ENCODE measurements at regions not wholly inside any gene's neighbourhood (a gene's known extent, or its start where the extent isn't known, plus 50 kb on each side); places are given as distances from the start of the nearest gene placed in this dataset.
"Not testable (repeated sequence)": the region's sequence is repeated elsewhere in the genome, so short reads cannot be mapped to it uniquely, and the experiment has no call there.

DNA sequence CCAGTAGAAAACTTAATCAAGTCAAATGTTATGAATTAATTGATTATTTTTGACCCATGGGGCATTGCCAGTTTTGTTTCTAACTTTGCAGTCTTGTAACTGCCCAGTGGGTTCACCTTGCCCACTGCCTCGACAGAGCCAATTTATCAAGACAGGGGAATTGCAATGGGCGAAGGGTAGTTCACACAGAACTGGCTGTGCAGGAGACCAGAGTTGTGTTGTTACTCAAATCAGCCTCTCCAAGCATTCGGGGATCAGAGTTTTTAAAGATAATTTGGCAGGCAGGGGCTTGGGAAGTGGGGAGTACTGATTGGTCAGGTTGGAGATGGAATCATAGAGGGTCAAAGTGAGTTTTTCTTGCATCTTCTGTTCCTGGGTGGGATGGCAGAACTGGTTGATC is 168.5 kb upstream of the COPS8 start:
- no peak for DNase-seq (ENCODE audit: low read depth in 1 of 2, low spot score in 1 of 2)

DNA sequence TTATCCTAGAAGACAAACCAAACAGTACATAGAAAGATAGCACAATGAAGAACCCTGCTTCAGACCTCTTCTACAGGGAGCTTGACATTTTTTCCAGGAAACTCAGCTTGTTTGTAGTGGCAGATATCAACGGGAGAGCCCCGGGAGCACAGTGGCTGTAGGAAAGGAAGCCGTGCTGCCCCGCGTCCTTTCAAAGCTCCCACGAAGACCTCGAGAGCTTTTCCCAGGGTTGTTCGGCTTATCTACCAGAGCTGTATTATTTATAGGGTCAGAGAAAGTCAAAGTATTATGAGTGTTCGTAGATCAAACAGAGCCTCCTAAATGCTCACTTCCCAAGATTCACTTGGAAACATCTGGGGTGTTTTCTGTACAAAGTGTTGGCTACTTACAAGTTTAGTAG is 167.1 kb upstream of the COPS8 start:
- DNase-seq (ENCODE audit: low read depth in 1 of 2, low spot score in 1 of 2), result no peak

DNA sequence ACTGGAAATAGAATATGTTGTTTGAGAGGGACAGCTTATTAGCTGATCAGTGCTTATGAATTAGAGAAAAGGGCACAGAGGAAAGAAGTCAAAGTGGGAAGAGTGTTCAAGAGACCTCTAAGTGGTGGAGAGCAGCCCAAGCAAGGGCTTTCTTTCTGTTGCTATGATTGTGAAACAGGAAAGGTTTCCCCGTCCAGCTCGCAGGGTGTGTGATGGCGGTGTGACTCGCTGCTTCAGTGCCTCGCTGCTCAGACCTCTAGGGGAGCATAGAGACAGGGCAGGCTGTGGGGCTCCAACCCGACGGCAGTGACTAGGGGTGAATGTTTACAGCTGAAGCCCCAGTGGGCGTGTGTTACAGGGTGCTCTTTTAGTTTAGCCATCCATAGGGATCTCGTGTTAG is 166.5 kb upstream of the COPS8 start:
- no peak for DNase-seq (ENCODE audit: low read depth in 1 of 2, low spot score in 1 of 2)

DNA sequence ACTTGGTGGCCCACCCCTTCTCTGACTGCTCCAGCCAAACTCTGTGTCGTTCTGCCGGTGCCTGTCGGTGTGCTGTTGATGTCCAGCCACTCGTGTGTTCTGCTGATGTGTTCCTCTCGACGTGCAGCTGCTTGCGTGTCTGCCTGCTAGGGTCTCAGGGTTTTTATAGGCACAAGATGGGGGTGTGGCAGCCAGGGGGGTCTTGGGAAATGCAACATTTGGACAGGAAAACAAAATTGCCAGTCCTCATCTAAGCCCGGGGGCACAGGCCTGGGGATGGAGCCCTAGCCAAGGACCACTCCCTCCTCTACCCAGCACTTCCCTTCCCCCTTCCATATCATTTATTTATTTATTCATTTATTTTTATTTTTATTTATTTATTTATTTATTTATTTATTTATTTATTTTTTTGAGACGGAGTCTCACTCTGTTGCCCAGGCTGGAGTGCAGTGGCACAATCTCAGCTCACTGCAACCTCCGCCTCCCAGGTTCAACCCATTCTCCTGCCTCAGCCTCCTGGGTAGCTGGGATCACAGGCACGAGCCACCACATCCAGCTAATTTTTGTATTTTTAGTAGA is 165.8 kb upstream of the COPS8 start:
- not testable (repeated sequence) for DNase-seq (ENCODE audit: low read depth in 1 of 2, low spot score in 1 of 2)

DNA sequence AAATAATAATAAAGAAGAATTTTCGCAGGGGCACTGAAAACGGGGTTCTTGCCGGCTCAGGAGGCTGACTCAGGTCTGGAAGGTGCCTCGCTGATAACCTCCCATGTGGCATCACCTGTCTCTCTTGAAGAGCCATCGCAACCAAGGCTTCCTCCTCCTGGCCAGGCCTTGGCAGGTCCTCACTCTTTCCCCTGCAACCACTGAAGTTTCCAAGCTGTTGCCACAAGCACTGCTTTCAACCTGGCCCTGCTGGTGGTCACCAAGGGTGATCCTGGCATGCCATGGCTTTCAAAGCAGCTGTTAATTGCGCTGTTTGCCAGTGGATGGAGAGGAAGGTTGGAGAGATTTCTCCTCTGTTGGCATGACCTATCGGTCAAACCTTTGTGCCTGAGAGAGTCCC is 163.6 kb upstream of the COPS8 start:
- no peak for DNase-seq (ENCODE audit: low read depth in 1 of 2, low spot score in 1 of 2)

DNA sequence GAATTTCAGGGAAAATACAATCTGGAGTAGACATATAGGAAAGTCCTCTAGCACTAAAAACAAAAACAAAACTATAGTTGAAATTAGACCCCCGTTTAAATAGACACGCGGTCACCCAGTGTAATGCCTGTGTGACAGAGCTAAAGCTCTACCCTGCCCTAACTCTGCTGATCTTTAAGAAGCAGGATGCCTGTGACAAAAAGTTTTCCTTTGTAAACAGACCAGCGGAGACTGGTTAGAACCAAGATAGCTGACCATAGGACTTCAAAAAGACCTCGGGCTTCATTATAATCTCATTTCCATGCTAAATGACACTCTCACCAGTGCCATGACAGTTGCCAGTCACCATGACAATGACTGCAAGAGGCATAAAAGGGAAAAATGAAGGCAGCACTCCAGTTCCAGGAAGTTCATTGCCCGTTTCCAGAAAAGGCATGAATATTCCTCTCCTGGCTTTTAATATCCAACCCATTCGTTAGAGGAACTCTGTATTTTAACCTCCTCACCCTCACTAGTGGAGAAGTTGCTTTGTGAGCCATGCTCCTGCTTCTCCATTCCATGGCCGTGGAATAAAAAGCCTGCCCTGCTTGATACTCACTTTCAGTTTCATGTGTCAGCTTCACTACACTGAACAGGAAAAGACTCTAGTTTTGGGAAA is 157.2 kb upstream of the COPS8 start:
- no peak for DNase-seq (ENCODE audit: low read depth in 1 of 2, low spot score in 1 of 2)

DNA sequence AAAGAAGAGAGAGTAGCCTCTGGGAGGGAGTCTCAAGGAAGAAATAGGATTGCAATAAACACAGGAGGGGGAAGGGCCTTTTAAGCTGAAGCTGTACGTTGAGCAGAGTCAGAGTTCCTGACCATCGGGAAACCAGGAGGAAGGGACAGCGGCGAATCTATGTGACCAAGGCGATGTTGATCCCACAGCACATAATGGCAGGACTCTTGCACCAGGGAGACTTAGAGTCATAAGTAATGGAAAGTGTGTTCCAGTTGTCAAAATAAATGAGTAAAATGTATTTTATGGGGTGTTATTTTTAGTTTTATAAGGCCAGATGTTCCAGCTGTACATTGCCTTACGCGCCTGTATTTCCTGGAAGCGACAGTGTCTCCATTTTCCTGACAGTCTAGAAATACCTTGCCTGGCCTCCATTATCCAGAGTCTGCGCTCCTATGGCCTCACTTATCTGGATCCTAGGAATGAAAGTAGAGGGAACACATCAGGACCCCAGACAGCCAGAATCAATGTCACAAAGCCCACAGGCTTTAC is 152.8 kb upstream of the COPS8 start:
- DNase-seq (ENCODE audit: low read depth in 1 of 2, low spot score in 1 of 2), result no peak

DNA sequence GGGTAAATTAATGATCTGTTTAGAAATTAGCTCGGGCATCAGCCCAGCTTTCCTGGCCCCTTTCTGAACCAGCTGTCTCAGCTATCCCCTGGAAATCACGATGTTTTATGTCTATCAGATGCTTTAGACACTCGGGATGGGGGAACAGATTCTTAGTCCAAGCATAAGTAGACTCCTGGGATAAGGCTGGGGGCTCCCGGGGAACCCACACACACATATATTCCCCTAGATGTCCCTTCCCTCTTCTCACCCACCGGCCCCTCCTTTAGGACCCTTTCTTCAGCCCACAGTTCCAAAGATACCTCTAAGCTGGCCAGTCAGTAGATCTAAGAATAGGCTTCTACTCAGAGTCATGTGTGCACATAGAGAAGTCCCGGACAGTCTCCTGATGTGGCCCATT is 151.5 kb upstream of the COPS8 start:
- no peak for DNase-seq (ENCODE audit: low read depth in 1 of 2, low spot score in 1 of 2)

DNA sequence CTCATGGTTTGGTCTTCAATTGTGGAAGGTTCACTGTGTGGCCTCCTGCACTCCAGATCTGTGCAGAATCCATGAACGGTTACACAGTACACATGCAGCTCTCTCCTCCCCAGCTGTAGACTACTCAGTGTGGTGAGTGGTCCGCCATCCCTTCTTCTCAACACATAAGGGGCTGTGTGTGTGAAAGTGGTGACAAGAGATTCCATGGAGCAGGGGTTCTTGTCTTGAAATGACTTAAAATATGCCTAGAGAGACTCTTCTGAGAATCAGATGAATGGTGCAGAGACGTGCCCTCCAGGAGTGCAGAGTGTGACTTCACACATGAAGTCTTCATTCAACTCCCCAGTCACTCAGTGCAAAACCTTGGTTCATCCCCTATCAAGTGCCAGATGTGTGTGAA is 151.0 kb upstream of the COPS8 start:
- no peak for DNase-seq (ENCODE audit: low read depth in 1 of 2, low spot score in 1 of 2)

DNA sequence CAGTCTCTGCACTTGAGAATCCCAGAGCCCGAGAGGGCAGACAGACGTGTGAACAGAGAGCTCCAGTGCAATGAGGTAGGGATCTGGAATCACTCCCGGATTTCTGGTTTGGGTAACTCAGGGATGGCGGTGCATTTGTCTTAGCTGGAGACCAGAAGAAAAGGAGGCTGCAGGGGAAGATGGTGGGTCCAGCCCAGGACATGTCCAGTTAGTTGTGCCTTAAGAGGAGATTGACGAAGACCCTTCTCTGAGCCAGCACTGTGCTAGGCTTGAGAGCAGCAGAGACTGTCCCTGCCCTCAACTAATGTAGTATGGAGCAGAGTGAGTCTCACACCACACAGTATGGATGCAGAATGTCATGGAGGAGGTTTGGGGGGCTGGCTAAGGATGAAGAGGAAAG is 150.6 kb upstream of the COPS8 start:
- no peak for DNase-seq (ENCODE audit: low read depth in 1 of 2, low spot score in 1 of 2)

DNA sequence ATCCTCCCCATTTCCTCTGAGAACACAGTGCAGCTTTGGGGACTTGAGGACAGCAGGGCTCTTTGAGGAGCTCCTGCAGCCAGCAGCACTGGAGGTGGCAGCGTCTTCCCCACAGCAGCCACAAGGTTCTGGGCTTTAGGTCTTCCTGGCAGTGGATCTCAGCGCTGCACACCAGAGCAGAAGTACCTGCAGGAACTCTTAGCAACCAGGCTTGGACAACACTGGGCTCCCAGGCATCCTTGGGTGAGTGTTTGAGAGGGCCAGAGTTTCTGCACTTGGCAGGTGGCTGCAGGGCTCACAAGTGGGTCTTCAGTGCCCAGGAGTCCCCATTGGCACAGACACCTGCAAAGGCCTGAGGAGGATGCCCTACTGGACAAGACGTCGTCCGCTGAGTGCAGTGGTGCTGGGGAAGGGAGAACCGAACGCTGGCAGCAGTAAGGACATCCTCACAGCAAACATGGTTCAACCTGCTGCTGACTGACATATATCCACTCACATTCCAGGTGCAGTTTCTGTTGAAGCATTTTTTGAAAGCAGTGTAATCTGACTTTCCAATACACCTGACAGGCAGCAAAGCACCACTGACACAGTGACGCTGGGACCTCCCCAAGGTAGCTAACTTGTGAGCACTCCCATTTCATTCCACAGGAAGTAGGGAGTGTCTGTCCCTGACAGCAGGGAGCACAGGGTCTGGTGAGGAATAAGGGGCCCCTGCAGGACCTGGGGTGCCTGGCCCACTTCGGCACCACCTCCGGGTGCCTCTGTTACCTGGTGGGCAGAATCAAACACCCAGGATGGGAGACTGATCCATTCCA is 149.9 kb upstream of the COPS8 start:
- DNase-seq (ENCODE audit: low read depth in 1 of 2, low spot score in 1 of 2), result no peak

DNA sequence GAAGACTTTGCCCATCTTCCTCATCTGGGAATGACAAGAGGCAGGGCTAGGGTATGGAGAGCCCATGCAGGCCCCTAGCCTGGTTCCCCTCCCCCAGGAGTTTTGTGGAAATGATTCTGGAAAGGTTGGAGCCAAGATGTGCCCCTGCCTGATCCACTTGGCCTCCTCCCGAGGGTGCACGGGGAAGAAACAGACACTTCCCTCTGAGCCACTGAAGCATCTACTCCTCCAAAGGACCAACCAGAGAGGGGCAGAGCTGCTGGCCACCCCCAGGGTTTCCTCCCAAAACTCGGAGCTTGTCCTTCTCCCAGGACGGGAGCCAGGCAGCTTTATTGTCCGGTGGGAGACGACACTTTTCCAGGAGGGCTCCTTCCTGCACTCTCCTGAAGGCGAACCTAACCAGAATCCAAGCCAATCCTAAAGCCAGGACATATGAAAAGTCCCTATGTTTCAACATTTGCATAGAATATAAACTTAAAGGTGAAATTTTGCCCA is 149.2 kb upstream of the COPS8 start:
- DNase-seq (ENCODE audit: low read depth in 1 of 2, low spot score in 1 of 2), result no peak

DNA sequence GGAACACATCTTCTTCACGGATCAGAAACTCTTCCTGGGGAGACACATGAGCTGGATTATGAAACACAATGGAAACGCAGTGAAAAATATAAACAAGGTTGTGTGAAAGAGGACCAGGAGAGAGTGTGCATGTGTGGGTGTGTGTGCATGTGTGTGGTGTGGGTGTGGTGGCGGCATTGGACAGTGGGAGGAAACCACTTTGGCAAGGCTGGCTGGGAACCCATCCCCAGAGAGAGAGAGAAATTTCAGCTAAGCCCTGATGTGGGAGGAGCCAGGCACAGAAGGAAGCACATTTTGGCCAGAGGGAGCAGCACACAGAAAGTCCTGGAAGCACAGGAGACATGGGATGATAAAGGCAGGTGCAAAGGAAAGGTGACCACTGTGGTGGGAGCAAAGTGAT is 147.6 kb upstream of the COPS8 start:
- DNase-seq (ENCODE audit: low read depth in 1 of 2, low spot score in 1 of 2), result no peak

DNA sequence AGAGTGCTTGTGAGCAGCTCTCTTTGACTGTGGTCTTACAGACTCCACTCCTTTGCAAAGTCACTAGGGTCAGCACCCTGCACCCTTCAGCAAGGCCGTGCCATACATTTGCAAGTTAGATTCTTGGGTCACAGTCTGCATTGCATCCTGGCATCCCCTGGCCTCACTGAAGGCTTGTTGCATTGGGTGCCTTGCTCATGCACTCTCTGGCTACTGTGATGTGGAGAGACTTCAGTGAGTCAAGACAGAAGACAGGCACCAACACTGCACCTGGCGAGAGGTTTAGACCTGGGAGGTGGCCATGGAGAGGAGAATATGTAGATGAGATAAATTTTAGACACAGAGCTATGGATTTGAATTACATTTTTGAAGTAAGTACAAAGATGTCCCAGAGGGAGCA is 146.4 kb upstream of the COPS8 start:
- DNase-seq (ENCODE audit: low read depth in 1 of 2, low spot score in 1 of 2), result no peak

DNA sequence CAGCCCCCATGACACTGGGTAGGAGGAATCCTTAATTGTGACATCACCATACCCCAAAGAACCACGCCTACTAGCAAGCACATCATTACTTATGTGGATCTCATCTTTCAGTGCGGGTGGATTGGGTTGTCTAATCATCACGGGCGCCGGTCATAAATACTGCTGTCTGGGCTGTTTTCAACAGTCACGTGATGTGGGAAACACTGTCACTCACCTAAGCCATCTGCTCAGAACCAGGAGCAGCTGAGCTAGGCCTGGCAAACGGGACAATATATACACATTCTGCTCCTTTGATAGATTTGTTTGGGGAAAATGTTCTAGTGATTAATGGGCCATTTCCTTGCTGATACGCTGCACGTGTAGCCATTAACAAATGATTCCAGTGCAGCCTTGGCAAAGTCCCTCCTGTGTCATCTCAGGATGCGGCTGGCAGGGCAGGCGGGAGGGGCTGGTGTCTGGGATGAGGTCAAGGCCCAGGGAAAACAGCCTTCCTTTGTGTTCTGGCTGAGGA is 145.9 kb upstream of the COPS8 start:
- DNase-seq (ENCODE audit: low read depth in 1 of 2, low spot score in 1 of 2), result no peak

DNA sequence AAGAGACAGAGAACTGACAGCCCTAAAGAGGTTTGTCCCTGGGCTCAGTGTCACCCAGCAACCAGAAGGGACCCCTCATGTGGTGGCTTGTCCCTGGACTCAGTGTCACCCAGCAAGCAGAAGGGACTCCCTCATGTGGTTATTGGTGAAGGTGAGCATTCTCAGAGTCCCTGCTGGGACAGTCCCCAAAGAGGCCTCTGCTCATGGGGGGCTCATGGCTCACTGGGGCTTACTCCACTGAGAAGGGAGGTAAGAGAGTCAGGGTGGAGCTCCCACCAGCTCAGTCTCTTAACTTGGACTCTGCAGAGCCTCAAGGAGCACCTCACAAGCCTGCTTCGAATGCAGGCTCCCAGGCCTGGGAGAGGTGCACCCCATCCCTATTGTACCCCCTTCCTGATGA is 145.2 kb upstream of the COPS8 start:
- no peak for DNase-seq (ENCODE audit: low read depth in 1 of 2, low spot score in 1 of 2)

DNA sequence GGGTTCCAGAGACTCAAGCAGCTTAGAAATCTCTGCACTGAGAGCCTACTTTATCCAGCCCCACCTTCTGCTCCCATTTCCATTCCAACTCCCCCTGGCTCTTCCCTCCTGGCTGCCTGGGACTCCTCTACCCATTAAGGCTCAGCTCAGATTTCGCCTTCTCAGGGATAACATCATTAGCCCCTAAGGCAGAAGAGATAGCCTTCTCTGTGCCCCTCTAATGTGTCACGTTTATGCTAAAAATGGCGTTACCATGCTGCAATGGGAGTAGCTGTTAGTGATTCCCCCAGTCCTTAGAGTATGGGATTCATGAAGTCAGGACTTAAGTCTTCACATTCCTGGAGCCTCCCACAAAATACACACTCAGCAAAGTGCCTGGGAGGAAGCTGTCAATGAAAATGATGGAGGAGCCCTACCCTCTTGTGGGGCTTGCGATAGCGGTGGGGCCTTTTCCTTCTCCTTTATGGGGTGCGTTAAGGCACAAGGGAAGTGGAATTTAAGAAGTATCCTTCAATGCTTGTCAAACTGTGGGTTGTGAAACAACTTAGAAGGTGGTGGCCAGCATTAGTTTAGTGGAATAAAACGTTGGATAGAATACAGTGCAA is 144.7 kb upstream of the COPS8 start:
- DNase-seq (ENCODE audit: low read depth in 1 of 2, low spot score in 1 of 2), result no peak

DNA sequence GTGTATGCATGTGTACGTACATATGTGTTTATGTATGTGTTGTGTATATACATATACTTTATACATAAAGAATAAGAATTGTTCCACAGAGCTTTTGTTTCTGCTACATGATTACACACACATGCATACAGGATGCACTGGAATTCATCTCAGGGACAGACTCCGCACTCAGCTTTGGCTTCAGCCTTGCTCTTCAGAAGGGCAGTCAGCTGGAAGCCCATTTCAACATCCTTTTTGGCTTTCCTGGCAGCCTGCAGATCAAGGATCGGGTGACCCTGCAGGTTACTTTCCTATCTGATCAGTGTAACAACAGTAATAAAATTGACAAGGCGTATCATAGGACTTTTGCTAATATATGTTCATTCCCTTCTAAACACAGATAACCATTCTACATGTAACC is 144.1 kb upstream of the COPS8 start:
- DNase-seq (ENCODE audit: low read depth in 1 of 2, low spot score in 1 of 2), result no peak

DNA sequence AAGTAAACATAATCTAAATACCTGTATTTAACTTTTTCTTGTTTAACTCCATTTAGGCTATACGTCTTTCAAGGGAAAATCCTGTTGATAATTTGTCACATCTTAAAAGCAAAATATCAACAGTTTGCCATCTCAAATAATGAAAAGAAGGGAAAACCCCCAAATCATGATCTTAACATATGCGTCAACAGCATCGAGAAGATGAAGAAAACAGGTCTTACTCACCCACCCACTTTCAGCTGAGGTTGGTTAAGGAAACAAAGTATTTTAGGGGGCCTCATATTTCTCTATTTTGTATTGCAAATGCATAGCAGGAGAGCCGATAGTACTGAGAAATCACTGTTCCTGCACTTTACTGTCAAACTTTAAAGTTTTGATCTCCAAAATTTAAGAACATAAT is 143.1 kb upstream of the COPS8 start:
- no peak for DNase-seq (ENCODE audit: low read depth in 1 of 2, low spot score in 1 of 2)

DNA sequence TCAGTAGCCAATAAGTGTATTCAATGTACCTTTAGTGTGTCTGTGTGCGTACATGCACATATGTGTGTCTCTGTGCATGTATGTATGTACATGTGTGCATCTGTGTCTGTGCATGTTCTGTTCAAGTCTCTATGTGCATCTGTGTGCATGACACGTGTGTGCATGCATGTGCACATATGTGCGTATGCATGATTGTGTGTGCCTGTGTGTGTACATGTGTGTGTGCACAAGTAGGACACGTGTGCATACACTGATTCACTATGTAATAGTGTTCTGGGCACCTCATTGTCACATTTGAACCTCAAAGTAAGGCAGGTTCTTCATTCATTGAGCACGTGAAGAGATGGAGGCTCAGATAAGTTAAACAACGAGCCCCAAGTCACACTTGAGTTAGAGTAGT is 142.6 kb upstream of the COPS8 start:
- DNase-seq (ENCODE audit: low read depth in 1 of 2, low spot score in 1 of 2), result no peak

DNA sequence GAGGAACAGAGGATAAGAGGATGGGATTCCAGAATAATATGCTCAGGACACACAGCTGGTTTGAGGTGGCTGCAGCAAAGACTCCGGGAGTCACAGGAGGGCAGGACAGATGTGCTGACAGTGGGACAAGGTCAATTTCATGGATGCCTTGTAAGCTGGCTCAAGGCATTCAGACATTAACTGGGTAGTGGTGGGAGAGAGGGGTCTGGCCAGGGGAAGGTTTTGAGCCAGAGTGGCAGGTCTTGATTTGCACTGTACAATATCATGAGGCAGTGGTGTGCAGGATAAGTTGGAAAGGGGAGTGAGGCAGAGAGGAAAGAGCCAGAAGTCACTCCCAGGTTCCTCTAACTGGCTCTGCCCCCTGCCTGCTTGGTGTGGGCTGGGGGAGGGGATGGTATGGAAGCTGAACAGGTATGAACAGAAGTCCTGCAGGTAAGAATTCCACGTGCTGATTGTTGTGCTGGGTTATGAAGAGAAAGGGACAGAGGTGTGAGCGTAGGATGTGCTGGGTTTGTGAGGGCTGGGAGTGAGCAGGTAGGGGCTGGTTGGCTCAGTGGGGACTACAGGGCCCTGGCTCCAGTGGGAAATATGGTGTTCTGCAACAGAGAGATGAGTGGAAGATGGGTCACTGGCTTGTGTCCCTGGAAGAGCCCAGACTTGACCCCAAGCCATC is 141.7 kb upstream of the COPS8 start:
- no peak for DNase-seq (ENCODE audit: low read depth in 1 of 2, low spot score in 1 of 2)

Measured in stimulated activated CD4-positive, alpha-beta T cell treated with anti-CD3 and anti-CD28 coated beads, Interleukin-15, amount 100 ng/mL, for 1 hour (primary cell).